ENCODE measurements at regions not wholly inside any gene's neighbourhood (a gene's known extent, or its start where the extent isn't known, plus 50 kb on each side); places are given as distances from the start of the nearest gene placed in this dataset.

- TF ChIP-seq CTCF (IDR thresholded peaks at IDR 0.05) (no peak), POLR2A (IDR thresholded peaks at IDR 0.05) (no peak)
Measured at GRCh38 chr1:213326281-213327016, 275.4 kb downstream of the RPS6KC1 start.
